ENCODE measurements at regions not wholly inside any gene's neighbourhood (a gene's known extent, or its start where the extent isn't known, plus 50 kb on each side); places are given as distances from the start of the nearest gene placed in this dataset.

GRCh38 chr11:112421879-112422278, 161.2 kb upstream of the PLET1 start:
- TF ChIP-seq CTCF (IDR thresholded peaks at IDR 0.05; ENCODE audit: low read depth, low read length), result no peak
- TF ChIP-seq EZH2phosphoT487 (IDR thresholded peaks at IDR 0.05; ENCODE audit: low read depth), result no peak

Data from OCI-LY3 (cell line).